ENCODE measurements at regions not wholly inside any gene's neighbourhood (a gene's known extent, or its start where the extent isn't known, plus 50 kb on each side); places are given as distances from the start of the nearest gene placed in this dataset.
"Not testable (repeated sequence)": the region's sequence is repeated elsewhere in the genome, so short reads cannot be mapped to it uniquely, and the experiment has no call there.

- not testable (repeated sequence) for H3K4me3 ChIP-seq (ENCODE audit: low read depth, low read length); DNase-seq (ENCODE audit: low read depth); H3K27me3 ChIP-seq (ENCODE audit: control insufficient read depth, insufficient read depth, low read length); H3K36me3 ChIP-seq (ENCODE audit: control insufficient read depth, insufficient read depth, low read length)
Measured at GRCh38 chr2:57276408-57276807, 770.2 kb upstream of the VRK2 start.

GRCh38 chr2:57278451-57278850, 768.2 kb upstream of the VRK2 start:
- H3K27me3 ChIP-seq (ENCODE audit: control insufficient read depth, insufficient read depth, low read length), result no peaks in the 10 kb centered on the region
- DNase-seq (ENCODE audit: low read depth), result no peak
- H3K36me3 ChIP-seq (ENCODE audit: control insufficient read depth, insufficient read depth, low read length), result no peaks in the 10 kb centered on the region
- TF ChIP-seq CTCF (IDR thresholded peaks at IDR 0.05; ENCODE audit: insufficient read depth, low read length, poor library complexity, severe bottlenecking), result no peak
- no peak overlapping the region for H3K4me3 ChIP-seq (ENCODE audit: low read depth, low read length)

- H3K27me3 ChIP-seq (ENCODE audit: control insufficient read depth, insufficient read depth, low read length), result no peaks in the 10 kb centered on the region
- no peak for TF ChIP-seq CTCF (IDR thresholded peaks at IDR 0.05; ENCODE audit: insufficient read depth, low read length, poor library complexity, severe bottlenecking)
- DNase-seq (ENCODE audit: low read depth), result no peak
- no peaks in the 10 kb centered on the region for H3K36me3 ChIP-seq (ENCODE audit: control insufficient read depth, insufficient read depth, low read length)
- H3K4me3 ChIP-seq (ENCODE audit: low read depth, low read length), result no peak overlapping the region
Measured at GRCh38 chr2:57291209-57291608, 755.4 kb upstream of the VRK2 start.

DNA sequence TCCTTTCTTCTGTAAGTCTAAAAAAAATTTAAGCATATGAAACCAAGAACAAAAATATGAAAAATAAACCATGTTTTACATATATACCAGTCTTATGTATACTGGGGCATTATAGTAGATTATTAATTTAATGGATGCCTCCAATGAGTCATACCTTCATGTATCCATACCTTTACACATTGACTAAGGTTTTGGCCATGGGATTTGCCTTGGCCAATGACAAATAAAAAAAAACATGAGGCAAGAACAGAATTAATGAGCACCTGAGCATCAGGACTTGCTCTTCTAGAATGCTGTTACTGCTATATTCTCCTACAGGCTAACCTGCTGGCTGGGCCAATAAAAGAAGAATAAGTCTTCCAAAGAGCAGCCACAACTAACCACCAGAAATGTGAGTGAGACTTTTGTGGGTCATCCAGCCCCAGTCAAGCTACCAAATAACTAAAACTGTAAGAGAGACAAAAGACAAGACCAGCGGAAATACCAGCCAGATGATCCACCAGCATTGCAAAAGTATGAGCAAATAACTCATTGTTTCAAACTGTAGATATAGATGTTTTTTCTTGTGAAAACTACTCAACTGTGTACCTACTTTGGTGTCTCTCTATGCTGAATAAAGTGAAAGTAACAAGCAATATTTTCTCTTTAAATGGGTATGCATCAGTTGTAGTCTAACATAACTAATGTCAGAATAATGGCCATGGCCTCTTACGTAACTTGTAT, 749.6 kb upstream of the VRK2 start:
- no peak overlapping the region for H3K4me3 ChIP-seq (ENCODE audit: low read depth, low read length)
- no peak for TF ChIP-seq CTCF (IDR thresholded peaks at IDR 0.05; ENCODE audit: insufficient read depth, low read length, poor library complexity, severe bottlenecking)
- H3K27me3 ChIP-seq (ENCODE audit: control insufficient read depth, insufficient read depth, low read length), result no peaks in the 10 kb centered on the region
- DNase-seq (ENCODE audit: low read depth), result no peak
- H3K36me3 ChIP-seq (ENCODE audit: control insufficient read depth, insufficient read depth, low read length), result no peaks in the 10 kb centered on the region

DNA sequence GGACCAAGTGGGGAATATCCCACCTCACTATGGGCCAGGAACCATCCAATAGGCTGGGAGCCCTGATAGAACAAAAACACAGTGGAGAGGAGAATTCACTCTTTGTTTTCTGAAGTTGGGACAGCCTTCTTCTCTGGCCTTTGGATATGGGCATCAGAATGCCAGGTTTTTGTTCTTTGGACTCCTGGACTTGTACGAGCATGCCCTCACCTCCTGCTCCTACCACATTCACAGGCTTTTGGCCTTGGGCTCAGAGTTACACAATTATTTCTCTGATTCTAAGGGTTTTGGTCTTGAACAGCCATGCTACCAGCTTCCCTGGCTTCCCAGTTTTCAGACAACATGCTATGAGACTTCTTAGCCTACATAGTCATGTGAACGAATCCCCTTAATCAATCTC, 732.9 kb upstream of the VRK2 start:
- Histone ChIP-seq H3K4me3 (ENCODE audit: low read depth, low read length) (no peak overlapping the region), H3K36me3 (ENCODE audit: control insufficient read depth, insufficient read depth, low read length) (no peaks in the 10 kb centered on the region), H3K27me3 (ENCODE audit: control insufficient read depth, insufficient read depth, low read length) (no peaks in the 10 kb centered on the region)
- no peak for TF ChIP-seq CTCF (IDR thresholded peaks at IDR 0.05; ENCODE audit: insufficient read depth, low read length, poor library complexity, severe bottlenecking)
- no peak for DNase-seq (ENCODE audit: low read depth)

DNA sequence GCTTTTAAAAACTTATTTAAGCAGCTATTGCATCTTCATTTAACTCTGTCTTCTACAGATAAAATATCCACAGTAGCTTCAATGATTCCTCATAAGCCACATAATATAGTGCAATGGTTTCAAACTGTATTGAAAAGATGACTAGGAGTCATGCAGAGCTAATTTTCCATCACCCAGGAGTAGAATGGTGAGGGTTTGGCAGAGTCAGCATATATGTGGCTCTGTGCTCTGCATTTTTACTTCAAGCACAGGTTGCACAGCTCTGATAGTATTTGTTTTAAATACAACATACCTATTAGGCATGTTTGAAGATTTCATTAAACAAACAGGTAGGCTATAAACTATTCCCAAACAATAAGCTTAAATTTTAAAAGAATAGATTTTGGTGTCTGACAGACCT, 731.9 kb upstream of the VRK2 start:
- no peak overlapping the region for H3K4me3 ChIP-seq (ENCODE audit: low read depth, low read length)
- H3K27me3 ChIP-seq (ENCODE audit: control insufficient read depth, insufficient read depth, low read length), result no peaks in the 10 kb centered on the region
- DNase-seq (ENCODE audit: low read depth), result no peak
- H3K36me3 ChIP-seq (ENCODE audit: control insufficient read depth, insufficient read depth, low read length), result no peaks in the 10 kb centered on the region
- TF ChIP-seq CTCF (IDR thresholded peaks at IDR 0.05; ENCODE audit: insufficient read depth, low read length, poor library complexity, severe bottlenecking), result no peak
